Colonic mucosa (tissue), 4 donors: ENCODE measurements at regions not wholly inside any gene's neighbourhood (a gene's known extent, or its start where the extent isn't known, plus 50 kb on each side); places are given as distances from the start of the nearest gene placed in this dataset.

Source experiments
- DNase-seq: peaks from one replicate; pipeline ENCODE4 v3.0.0-alpha.2; 2020
- H3K27ac ChIP-seq: fragments of 200-600 bp; one replicate; pipeline ENCODE4 v1.8.0; 2021
- H3K27me3 ChIP-seq: fragments of 200-600 bp; one replicate; pipeline ENCODE4 v1.8.0; 2021
- H3K36me3 ChIP-seq: fragments of 200-600 bp; one replicate; pipeline ENCODE4 v1.8.0; 2021
- H3K4me1 ChIP-seq: fragments of 200-600 bp; one replicate; pipeline ENCODE4 v1.8.0; 2021; ENCODE audit warnings: mild to moderate bottlenecking
- H3K4me3 ChIP-seq: fragments of 200-600 bp; one replicate; pipeline ENCODE4 v1.8.0; 2021
- H3K9ac ChIP-seq, 2 donors: one replicate each; pipeline ENCODE4 v1.7.0; 2013; ENCODE audit warnings: control low read depth in 2 of 2, low read depth in 2 of 2, low read length in 2 of 2
- H3K9me3 ChIP-seq: fragments of 200-600 bp; one replicate; pipeline ENCODE4 v1.8.0; 2021
- CTCF ChIP-seq: fragments of 200-600 bp; IDR thresholded peaks from one replicate; pipeline ENCODE4 v1.8.0; 2022; ENCODE audit warnings: antibody characterized with exemption, mild to moderate bottlenecking
- intact Hi-C: fragments of 100-400 bp; cut with DNase I; formaldehyde crosslinking; loops from one replicate; pipeline ENCODE4 v1.14.1; 2022
- donor health status: healthy.
- donor health status: DM: no; HTN: no; CAD: no.
- donor health status: DM: no; HTN: no; CAD: no.

DNA sequence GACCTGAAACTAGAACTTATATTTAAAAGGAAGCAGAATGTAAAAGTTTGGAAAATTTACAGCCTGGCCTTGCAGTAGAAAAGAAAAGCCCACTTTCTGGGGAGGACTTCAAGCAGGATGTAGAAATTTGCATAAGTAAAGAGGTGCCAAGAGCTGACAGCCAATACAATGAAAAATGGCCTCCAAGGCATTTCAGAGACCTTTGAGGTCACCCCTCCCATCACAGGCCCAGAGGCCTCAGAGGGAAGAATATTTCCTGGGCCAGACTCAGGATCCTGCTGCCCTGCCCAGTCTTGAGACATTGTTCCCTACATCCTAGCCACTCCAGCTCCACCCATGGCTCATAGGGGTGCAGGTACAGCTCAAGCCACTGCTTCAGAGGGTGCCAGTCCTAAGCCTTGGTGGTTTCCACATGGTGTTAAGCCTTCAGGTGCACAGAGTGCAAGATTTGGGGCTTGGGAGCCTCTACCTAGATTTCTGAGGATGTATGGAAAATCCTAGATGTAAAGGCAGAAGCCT is 518.9 kb upstream of the INTU start:
- Histone ChIP-seq H3K9me3 (no peaks in the 10 kb centered on the region), H3K27me3 (no peaks in the 10 kb centered on the region), H3K9ac (no peak overlapping the region), H3K27ac (no peak overlapping the region), H3K4me3 (no peak overlapping the region), H3K4me1 (no peaks in the 10 kb centered on the region), H3K36me3 (no peaks in the 10 kb centered on the region)
- no peak for TF ChIP-seq CTCF
- DNase-seq = no peak
- intact Hi-C loops = no loop called here

GRCh38 chr4:127118681-127119080 is 514.1 kb upstream of the INTU start:
- no peak for TF ChIP-seq CTCF
- Histone ChIP-seq H3K4me3 (no peak overlapping the region), H3K27ac (no peak overlapping the region), H3K9ac (no peak overlapping the region), H3K27me3 (no peaks in the 10 kb centered on the region), H3K36me3 (no peaks in the 10 kb centered on the region), H3K9me3 (no peaks in the 10 kb centered on the region), H3K4me1 (no peaks in the 10 kb centered on the region)
- intact Hi-C loops = no loop called here
- DNase-seq = no peak

DNA sequence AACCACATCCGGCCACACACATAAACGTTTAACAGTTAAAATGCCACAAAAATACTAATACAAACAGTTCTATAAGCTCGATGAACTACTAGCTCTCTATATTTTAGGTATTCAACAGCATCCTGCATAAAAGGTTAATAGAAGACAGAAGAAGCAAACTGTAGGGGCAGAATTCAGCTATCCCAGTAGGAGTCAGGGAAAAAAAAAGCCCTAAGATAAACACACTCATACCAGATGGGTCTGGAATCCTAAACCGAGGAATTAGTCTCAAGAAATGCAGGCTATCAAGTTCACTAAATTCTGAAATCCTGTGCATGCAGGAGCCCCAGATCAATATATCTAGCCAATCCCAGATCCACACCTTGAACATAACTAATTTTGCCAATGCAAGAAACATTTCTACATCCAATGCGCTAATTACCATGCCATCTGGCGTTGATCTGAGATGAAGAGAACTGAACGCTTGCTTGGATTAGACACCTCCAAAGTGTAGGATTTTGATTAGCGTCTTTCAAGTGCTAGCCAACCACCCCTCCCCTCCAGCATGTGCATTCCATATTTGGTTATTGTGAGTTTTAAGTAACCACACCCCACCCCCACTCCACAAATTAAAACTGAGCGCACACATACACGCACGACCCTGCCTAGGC is 512.2 kb upstream of the INTU start:
- Histone ChIP-seq H3K27ac (no peak overlapping the region), H3K9me3 (no peaks in the 10 kb centered on the region), H3K9ac (no peak overlapping the region), H3K36me3 (no peaks in the 10 kb centered on the region), H3K4me3 (no peak overlapping the region), H3K4me1 (no peaks in the 10 kb centered on the region), H3K27me3 (no peaks in the 10 kb centered on the region)
- intact Hi-C loops = no loop called here
- TF ChIP-seq CTCF = no peak
- DNase-seq = no peak

- H3K9ac ChIP-seq = no peak overlapping the region
- DNase-seq = no peak
- no peaks in the 10 kb centered on the region for H3K4me1 ChIP-seq
Measured at GRCh38 chr4:127124919-127125318, 507.8 kb upstream of the INTU start.

DNA sequence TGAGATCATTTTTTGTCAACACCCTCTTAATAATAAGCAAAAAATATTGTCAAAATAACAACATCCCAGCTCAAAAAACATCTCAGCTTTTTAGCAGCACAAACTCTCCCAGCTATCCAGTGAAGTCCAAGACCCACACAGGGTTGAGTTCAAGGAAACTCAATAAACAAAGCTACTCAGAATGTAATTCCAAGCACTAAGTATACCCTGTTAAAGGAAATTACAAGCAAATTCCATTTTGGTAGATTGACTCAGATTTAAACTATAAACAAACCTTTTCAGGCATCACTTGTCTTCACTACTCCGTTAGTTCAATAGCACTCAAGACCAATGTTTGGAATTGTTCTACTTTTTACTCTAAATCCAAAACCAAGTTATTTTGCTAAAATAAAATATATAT is 506.0 kb upstream of the INTU start:
- Histone ChIP-seq H3K9ac (no peak overlapping the region), H3K36me3 (no peaks in the 10 kb centered on the region), H3K9me3 (no peaks in the 10 kb centered on the region), H3K27me3 (no peaks in the 10 kb centered on the region), H3K27ac (no peak overlapping the region), H3K4me1 (no peaks in the 10 kb centered on the region), H3K4me3 (no peak overlapping the region)
- TF ChIP-seq CTCF = no peak
- intact Hi-C loops = no loop called here
- DNase-seq = no peak

More at GRCh38 chr4:127124919-127125318, 507.8 kb upstream of the INTU start:
- intact Hi-C loops = no loop called here
- TF ChIP-seq CTCF = no peak
- no peak overlapping the region for H3K4me3 ChIP-seq
- H3K9me3 ChIP-seq = no peaks in the 10 kb centered on the region
- H3K27me3 ChIP-seq = no peaks in the 10 kb centered on the region
- no peak overlapping the region for H3K27ac ChIP-seq
- H3K36me3 ChIP-seq = no peaks in the 10 kb centered on the region
